T1000 (cell line): ENCODE measurements at regions not wholly inside any gene's neighbourhood (a gene's known extent, or its start where the extent isn't known, plus 50 kb on each side); places are given as distances from the start of the nearest gene placed in this dataset.

Source experiments
- DNase-seq: peaks from one replicate; lab custom pipeline; 2025; ENCODE audit warnings: mixed read lengths; lab: John Stamatoyannopoulos, UW

DNA sequence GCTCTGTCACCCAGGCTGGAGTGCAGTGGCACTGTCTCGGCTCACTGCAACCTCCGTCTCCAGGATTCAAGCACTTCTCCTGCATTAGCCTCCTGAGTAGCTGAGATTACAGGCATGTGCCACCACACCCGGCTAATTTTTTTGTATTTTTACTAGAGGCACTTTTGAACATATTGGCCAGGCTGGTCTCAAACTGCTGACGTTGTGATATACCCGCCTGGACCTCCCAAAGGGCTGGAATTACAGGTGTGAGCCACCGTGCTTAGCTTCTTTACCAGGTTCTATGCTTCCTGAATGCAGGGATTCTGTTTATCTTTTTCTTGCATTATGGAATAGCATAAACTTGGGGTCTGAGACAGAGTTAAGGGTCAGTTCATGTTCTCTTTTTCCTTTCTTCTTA lies 317.9 kb upstream of the RBFOX1 start:
- no peak for DNase-seq

DNA sequence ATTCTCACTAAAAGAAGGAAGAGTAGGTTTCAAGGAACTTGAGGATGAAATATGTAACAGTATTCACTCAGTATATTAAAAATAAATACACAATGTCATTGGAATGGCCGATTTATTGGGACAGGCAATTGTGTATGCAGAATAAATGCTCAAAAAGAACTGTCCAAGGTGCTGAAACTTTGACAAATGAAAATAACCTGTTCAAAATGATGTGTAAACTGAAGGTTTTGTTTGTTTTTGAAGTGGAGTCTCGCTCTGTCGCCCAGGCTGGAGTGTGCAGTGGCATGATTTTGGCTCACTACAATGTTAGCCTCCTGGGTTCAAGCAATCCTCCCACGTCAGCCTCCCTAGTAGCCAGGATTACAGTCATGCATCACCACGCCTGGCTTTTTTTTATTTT lies 318.7 kb upstream of the RBFOX1 start:
- no peak for DNase-seq

- no peak for DNase-seq
Observed at GRCh38 chr16:7004266-7004665, 328.4 kb upstream of the RBFOX1 start.

DNA sequence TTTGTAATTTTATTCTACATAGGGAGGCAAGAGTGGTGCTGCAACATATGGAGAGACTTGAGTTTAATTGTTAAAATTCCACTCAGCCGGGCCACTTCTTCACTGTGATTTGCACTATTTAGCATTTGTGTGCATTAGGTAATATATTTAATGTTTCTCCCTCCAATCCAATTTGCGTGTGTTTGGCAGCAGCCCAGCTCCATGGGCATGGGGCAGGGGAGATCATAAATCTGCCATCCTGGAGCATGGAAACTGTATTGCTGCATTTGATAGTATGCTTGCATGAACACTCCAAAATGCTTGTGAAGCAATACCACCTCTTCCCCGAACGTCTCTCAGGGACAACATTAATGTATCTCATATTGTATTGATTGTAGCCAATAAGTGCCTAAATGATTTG lies 339.1 kb upstream of the RBFOX1 start:
- DNase-seq: no peak

DNA sequence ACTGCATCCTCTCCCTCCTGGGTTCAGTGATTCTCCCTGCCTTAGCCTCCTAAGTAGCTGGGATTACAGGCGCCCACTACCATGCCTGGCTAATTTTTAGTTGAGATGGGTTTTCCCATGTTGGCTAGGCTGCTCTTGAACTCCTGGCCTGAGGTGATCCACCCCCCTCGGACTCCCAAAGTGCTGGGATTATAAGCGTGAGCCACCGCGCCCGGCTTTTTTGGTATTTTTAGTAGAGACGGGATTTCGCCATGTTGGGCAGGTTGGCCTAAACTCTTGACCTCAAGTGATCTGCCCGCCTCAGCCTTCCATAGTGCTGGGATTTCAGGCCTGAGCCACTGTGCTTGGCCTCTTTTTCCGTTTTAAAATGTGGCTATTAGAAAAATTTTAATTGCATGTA lies 343.8 kb upstream of the RBFOX1 start:
- DNase-seq: no peak

DNA sequence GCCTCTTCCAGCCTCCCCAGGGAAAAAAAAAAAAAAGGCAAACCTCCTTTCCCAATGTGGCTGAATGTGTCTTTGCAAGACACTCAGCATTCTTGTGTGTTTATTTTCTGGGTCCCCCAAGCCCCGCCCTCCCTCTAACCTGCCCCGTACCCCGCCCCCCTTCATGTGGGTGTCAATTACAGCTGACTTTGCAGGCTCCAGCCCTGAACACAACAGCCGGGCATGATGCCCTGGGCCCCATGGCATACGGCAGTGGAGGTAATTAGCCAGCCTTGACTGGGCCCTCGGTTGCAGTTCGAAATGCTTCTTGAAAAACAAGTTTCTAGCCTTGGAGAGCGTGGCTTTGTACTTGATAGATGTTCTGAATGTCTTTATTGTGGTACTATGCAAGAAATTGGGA lies 354.7 kb upstream of the RBFOX1 start:
- no peak for DNase-seq

GRCh38 chr16:6977291-6977690 lies 355.4 kb upstream of the RBFOX1 start:
- DNase-seq: no peak

DNA sequence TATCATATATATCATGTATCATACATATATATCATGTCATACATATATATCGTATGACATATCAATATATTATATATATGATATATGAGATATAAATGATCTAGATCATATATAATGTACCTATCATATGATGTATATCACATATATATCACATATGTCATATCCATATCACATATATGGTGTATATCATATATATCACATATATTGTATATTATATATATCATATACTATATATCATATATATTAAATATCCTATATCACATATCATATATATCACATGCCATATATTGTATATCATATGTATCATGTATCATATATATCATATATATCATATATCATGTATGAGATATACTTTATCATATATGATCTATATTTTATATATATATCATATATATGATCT lies 355.9 kb upstream of the RBFOX1 start:
- DNase-seq: no peak

GRCh38 chr16:6970171-6970857 lies 362.3 kb upstream of the RBFOX1 start:
- no peak for DNase-seq

- no peak for DNase-seq
Observed at GRCh38 chr16:6969594-6969993, 363.1 kb upstream of the RBFOX1 start.

GRCh38 chr16:6967796-6968320 lies 364.8 kb upstream of the RBFOX1 start:
- DNase-seq: no peak

- DNase-seq: no peak
Observed at GRCh38 chr16:6966925-6967324, 365.7 kb upstream of the RBFOX1 start.

DNA sequence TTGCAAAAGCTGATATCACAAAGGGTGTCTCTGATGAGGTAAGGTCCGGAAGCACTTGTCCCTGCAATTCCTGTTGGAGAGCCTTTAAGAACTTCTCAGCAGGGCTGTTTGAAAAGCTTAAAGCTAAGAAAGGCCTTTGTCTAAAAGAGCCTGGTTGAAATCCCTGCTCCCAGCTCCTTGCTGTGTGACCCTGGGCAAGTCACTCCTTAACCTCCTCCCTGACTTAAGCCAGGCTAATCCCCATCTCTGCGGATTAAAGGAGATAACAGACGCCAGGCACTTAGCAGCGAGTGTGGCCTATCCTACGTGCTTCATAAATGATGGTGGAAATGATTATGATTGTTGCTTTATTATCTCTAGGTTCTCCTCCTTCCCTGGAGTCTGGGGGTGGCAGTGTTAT lies 368.0 kb upstream of the RBFOX1 start:
- DNase-seq: no peak

DNA sequence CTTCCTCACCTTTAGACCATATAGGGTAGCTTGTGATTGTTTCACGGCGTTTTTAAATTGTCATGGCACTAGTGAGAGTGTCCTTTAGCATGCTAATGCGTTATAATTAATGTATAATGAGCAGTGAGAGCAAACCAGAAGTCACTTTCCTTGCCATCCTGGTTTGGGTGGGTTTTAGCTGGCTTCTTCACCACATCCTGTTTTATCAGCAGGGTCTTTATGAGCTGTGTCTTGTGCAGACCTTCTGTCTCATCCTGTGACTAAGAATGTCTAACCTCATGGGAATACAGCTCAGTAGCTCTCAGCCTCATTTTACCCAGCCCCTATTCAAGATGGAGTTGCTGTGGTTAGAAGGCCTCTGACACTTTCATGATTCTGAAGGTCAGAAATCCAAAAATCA lies 370.9 kb upstream of the RBFOX1 start:
- DNase-seq: no peak

- no peak for DNase-seq
Observed at GRCh38 chr16:6958184-6958583, 374.5 kb upstream of the RBFOX1 start.

GRCh38 chr16:6957681-6958080 lies 375.0 kb upstream of the RBFOX1 start:
- no peak for DNase-seq

DNA sequence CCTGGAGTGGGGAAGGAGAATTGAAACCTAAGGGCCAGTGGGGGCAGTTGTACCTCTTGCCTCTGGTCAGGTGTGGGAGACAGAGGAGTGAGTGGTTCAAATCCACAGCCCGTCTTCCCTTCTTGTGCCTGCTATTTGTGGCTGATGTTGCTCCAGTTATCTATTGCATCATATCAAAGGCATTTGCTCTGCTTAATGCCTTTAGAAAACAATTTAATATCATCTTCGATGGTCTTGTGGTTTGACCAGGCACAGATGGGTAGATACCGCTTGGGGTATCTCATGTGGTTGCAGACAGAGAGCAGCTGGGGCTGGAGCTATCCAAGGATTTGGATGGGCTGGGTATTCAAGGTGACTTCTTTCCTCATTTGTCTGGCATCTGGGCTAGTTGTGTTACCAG lies 376.1 kb upstream of the RBFOX1 start:
- DNase-seq: no peak

- DNase-seq: no peak
Observed at GRCh38 chr16:6955303-6955702, 377.3 kb upstream of the RBFOX1 start.

- DNase-seq: no peak
Observed at GRCh38 chr16:6949240-6949639, 383.4 kb upstream of the RBFOX1 start.

- DNase-seq: no peak
Observed at GRCh38 chr16:6947291-6947690, 385.4 kb upstream of the RBFOX1 start.

- no peak for DNase-seq
Observed at GRCh38 chr16:6946802-6947201, 385.8 kb upstream of the RBFOX1 start.

DNA sequence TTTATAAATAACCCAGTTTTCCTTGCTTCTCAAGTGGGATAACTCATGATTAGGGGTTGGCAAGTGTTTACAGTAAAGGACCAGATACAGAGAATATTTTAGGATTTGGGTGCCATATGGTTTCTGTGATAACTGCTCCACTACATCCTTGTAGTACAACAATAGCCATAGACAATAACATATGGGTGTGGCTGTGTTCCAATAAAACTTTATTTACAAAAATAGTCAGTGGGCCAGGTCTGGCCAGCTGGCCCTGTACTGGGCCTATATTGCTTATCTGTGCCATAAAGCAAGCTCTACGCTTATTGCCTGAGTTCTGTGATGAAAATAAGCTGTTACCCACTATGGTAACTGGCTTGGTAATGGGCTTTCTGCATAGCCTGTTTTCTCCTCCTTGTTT lies 386.5 kb upstream of the RBFOX1 start:
- DNase-seq: no peak

- no peak for DNase-seq
Observed at GRCh38 chr16:6940968-6941367, 391.7 kb upstream of the RBFOX1 start.

- DNase-seq: no peak
Observed at GRCh38 chr16:6937641-6938040, 395.0 kb upstream of the RBFOX1 start.
